GM18498 (cell line): ENCODE measurements at regions not wholly inside any gene's neighbourhood (a gene's known extent, or its start where the extent isn't known, plus 50 kb on each side); places are given as distances from the start of the nearest gene placed in this dataset.
"Not testable (repeated sequence)": the region's sequence is repeated elsewhere in the genome, so short reads cannot be mapped to it uniquely, and the experiment has no call there.

Source experiments
- ATAC-seq: cut with Tn5 transposase; IDR thresholded peaks from one replicate; pipeline ENCODE4 v1.9.1; 2021; ENCODE audit warnings: mild to moderate bottlenecking, moderate library complexity; ENCODE audit not compliant: unreplicated experiment

DNA sequence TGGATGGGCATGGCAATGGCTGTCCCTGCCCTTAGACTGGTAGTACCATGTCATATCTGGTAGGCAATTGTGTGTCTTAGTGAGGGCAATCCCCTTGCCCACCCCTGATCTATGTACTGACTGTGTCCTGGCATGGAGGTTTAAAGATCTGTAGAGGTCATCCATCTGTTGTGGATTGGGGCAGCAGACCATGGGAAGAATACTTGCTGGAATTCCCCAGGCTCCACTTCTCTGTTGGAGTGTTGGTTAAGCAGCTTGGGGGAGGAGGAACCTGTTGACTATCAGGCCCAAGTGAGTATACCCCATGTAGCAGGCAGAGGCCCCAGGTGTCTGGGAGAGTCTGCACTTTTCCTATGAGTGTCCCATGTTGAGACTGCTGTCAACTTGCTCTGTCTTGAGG is 246.7 kb upstream of the DIPK2B start:
- ATAC-seq, result no peak

DNA sequence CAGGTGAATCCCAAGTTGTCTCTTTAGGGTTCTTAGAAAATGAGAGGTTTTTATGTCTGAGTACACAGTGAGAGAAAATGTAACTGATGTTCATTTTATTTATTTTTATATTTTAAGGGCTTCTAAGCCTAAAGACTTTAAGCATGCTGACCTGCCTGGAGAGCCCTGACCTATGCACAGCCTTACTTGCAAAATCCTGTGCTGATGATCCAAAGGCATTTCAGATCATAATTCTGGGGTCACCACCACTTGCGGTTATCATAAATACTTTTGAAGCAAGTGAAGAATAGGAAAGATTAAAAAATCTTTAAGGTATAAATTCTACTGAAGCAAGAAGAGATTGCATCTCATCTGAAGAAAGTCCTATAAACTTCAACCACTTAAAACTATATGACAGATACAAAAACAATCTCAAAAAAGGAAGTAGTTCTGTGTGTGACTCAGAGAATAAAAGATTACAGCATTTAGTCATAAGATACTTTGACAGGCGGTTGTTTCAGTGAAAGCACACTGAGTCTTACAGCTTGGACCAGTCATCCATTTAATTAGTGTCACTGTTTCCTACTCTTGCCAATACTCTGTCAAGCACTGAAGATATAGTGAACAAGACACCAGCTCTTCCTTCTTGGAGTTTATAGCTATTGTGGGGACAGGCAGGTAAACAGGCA is 245.2 kb upstream of the DIPK2B start:
- no peak for ATAC-seq

DNA sequence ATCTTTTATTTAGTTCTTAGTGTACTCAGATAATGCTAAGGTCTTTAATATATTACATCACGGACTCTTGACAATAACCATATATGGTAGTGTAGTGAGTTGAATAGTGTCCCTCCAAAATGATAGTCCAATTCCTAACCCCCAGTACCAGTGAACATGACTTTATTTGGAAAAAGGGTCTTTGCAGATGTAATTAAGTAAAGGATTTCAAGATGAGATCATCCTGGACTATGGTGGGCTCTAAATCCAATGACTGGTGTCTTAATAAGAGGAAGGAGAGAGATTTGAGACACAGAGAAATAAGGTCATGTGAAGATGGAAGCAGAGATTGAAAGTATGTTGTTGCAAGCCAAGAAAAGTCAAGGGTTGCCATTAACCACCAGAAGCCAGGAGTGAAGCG is 236.5 kb upstream of the DIPK2B start:
- ATAC-seq, result no peak

DNA sequence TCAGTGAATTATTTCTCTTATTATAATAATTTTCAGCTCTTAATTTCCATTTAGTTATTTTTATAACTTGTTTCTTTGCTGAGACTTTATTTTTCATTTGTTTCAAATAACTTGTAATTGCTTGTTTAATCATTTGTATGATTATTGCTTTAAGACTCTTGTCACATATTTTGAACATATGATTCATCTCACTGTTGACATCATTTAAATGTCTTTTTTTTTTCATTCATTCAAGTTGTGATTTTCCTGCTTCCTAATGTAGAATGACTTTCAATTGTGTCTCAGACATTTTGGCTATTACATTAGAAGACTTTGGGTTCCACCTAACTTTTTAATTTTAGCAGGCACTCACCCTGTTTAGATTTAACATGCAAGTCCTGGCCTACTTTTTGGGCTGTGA is 234.8 kb upstream of the DIPK2B start:
- no peak for ATAC-seq

DNA sequence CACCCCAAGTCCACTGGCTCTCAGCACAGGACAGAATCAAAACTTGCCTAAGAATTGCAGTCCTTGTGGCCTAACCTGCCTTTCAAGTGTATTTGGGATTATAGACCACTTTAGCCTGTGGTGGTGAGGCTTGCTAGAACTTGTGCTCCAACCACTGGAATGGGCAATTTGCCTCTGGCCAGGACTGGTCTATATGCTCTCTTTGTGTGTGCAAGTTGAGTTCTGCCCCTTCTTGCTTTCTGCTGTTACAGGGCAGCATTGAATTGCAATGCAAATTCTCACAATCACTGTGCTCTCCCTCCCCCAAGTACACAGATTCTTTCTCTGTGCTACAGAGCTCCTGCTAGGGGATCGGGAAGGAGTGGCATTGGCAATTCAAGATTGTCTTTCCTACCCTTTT is 233.6 kb upstream of the DIPK2B start:
- ATAC-seq, result no peak

DNA sequence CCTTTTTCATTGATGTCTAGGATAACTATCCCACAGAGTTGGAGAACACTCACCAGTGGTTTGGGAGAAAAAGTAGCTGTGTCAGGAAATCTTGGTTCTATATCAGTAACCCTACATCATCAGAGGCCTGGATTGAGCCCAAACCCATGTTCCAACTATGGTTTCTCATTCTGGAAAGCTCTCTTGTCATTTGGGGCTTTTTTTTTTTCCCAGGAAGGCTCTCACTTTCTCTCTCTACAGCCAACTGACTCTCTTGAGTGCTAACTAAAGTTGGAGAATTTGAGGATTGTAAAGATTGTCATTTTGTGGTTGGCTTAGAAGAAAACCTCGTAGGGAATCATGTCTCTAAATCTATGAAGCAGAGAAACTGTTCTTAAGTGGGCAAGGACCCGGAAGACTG is 228.2 kb upstream of the DIPK2B start:
- no peak for ATAC-seq

DNA sequence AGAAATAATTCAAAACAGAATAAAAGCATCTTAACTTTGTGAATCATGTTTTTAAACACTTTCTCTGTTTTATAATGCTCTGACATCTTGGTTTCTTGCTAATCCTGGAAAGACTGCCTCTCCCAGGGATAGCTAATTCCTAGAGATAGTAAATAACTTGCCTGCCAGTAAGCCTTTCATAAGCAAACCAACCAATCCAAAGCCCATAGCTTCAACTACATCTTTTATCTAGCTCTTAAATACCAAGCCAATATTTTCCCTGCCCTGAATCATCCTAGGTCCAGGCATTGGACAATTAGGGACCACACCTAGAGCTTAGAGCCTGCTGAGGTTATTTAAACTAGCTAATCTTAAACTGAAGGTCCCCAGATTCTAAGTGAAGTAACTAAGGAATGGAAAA is 223.7 kb upstream of the DIPK2B start:
- ATAC-seq, result no peak

DNA sequence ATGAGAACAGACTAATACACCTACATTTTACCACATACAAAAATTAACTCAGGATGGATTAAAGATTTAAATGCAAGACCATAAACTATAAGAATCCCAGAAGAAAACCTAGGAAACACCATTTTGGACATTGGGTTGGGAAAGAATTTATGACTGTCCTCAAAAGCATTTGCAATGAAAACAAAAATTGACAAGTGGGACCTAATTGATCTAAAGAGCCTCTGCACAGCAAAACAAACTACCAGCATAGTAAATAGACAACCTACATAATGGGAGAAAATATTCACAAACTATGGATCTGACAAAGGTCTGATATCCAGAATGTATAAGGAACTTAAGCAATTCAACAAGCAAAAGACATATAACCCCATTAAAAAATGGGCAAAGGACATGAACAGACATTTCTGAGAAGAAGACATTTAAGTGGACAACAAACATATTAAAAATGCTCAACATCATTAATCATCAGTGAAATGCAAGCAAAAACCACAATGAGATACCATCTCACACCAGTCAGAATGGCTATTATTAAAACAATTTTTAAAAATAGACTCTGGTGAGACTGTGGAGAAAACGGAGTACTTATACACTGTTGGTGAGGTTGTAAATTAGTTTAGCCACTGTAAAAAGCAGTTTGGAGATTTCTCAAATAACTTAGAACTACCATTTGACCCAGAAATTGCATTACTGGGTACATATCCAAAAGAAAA is 221.7 kb upstream of the DIPK2B start:
- no peak for ATAC-seq

DNA sequence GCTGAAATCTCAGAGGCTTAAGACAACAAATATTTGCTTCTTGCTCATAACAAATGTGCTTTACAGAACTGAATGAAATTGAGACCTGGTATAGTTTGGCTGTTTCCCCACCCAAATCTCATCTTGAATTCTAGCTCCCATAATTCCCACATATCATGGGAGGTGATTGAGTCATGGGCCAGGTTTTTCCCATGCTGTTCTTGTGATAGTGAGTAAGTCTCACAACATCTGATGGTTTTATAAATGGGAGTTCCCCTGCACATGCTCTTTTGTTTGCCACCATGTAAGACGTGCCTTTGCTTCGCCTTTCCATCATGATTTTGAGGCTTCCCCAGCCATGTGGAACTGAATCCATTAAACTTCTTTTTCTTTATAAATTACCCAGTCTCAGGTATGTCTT is 221.1 kb upstream of the DIPK2B start:
- ATAC-seq, result no peak

DNA sequence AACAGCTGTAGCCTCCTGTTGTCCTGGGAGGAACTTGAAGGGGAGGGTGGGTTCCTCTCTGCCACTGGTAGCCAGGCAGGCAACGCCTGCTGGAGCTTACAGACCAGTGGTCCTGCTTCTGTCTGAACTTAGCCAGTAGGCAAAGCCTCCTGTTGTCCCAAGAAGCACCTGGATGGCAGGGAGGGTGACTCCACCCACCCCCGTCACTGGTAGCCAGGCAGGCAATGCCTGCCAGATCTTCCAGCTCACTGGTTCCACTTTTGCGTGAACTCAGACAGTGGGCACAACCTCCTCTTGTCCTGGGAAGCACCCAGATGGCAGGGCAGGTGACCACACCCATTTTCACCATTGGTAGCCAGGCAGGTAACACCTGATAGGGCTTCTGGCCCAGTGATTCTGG is 203.5 kb upstream of the DIPK2B start:
- no peak for ATAC-seq

DNA sequence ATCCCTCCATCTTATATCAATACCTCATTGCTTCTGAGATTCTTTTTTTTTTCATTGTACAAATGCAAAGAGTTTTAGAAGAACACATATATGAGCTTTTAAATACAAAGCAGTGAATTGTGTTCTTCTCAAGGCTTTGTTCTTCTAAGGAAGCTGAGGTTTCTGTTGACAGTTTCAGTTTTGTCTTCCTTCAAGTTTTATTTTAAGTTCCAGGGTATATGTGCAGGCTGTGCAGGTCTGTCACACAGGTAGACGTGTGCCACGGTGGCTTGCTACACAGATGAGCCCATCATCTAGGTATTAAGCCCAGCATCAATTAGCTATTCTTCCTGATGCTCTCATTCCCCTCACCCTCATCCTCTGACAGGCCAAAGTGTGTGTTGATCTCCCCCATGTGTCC is 201.2 kb upstream of the DIPK2B start:
- no peak for ATAC-seq

DNA sequence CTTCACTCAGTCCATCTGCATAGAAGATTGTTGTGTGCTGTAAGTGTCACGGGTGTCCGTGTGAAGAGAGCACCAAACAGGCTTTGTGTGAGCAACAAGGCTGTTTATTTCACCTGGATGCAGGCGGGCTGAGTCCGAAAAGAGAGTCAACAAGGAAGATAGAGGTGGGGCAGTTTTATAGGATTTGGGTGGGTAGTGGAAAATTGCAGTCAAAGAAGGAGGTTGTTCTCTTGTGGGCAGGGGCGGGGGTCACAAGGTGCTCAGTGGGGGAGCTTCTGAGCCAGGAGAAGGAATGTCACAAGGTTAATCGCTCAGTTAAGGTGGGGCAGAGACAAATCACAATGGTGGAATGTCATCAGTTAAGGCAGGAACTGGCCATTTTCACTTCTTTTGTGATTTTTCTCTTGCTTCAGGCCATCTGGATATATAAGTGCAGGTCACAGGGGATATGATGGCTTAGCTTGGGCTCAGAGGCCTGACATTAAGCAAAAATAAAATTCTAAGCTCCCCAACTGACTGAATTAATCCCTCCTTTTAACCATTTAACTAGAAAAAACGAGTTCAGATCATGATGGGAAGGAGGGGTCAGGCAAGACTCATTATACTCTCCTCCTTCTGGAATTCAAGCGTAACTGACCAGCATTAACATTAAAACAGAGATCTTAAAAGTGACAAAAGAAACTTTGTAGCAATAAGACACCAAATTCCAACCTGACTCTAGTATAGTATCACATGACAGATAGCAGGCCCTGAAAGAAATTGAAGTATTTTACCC is 200.5 kb upstream of the DIPK2B start:
- not testable (repeated sequence) for ATAC-seq

DNA sequence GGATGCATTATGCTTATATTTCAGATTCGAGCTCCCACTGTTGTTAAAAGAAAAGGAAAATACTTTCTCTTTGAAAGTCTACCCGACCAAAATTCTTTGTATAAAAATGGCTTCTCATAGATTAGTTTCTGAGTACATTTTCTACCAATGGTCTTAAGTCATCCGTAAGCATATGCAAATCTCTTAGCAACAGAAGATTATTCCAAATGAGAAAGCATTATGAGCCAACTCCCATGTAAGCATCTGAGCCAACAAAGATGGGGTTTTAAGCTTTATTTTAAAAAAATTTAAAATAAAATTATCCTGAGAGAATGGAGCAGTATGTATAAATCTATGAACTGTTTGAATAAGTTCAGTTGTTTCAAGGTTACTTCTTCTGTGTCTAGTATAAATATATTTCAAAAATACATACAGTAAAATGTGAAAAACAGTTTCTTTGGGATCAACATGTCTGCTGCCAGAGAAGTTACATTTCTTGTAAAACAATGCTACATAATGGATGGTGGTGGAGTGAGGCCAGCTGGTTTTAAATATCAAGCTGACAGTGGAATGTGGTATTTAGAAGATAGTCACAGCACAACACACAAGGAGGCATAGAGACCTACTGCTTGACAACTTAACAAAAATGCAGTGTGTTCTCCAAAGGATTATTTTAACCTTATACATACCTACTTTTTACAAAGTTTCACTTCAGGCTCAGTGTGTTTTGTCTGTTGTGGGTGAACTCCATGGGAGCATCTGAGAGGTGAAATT is 199.5 kb upstream of the DIPK2B start:
- ATAC-seq, result no peak

DNA sequence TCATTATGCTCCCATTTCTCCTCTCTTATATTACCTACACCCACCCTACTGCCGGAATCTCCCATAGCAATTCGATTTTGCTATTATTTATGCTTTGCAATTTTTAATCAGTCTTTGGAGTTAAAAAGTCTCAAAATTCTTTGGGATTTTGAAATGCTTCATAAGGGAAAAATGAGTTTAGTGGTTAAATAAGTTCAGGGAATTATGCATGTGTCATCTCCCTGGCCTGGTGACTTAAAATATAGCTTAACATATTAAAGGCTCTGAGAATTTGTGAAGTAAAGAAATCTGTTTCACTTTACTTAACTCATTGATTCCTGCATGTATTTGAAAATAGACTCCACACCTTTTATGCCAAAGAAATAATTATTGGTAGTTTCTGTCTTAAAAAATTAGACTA is 185.1 kb upstream of the DIPK2B start:
- ATAC-seq, result no peak

DNA sequence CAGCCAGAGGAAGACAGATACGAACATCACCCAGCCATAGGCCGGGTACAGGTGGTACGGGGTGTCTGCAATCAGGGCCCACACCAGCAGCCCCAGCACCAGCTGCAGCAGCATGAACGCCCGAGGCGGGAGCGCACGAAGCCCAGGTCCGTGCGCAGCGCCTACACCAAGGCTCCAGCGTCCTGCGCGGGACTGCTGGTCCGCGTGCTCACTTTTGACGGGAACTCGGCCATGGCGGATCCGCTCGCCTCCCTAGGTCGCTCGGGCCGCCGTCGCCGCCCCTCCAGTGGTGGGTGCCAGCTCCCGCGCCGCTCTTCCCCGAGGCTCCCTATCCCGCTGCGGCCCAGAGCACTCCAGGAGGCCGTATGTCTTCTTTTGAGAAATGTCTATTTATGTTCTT is 181.2 kb upstream of the DIPK2B start:
- ATAC-seq, result no peak

DNA sequence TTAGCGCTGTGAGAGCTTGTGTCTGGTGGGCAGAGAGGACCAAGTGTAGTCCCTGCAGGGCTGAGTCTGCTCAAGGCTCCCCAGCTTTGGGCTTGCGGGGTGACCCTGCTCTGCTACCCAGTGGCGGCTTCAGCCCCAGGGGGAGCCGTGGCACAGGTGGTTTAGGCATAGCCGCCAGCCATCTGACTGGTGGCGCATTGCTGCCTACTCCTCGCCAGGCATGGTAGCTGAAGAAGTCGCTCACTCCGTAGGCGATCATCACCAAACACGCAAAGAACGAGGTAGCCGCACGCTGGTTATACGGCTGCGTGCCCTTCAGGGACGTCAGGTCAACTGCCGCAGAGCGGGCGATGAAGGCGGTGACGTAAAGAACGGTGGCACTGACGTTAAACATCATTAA is 180.7 kb upstream of the DIPK2B start:
- no peak for ATAC-seq

DNA sequence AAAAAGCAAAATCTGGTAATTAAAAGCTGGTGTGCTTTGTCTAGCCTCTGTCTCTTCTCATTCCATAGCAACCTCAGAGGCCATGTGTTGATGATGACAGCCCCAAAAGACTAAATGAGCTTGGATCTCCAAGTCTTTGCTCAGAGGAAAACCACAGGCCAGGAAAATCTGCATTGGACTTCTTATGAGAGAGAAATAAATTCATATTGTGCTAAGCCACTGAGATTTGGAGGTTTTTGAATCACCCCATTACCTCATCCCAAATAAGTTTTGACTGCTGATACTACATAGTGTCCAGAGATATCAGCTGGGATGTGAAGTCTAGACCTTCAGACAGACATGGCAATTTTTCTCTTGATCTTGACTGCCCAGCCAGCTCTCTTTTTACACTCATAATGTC is 178.6 kb upstream of the DIPK2B start:
- no peak for ATAC-seq

DNA sequence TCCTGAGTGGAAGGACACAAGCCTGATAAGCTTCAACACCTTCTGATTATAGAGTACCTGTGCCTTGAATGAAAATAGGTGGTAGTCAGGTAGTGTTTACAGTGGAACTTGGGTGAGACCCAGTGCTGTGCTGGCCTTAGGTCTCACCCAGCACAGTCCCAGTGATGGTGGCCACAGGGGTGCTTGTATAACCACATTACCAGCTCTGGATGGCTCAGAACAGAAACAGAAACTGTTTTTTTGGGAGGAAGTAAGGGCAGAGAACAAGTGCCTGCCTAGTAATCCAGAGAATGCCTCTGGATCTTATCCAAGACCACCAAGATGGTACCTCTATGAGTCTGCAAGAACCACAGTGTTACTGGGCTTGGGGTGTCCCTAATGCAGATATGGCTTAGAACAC is 171.5 kb upstream of the DIPK2B start:
- no peak for ATAC-seq

DNA sequence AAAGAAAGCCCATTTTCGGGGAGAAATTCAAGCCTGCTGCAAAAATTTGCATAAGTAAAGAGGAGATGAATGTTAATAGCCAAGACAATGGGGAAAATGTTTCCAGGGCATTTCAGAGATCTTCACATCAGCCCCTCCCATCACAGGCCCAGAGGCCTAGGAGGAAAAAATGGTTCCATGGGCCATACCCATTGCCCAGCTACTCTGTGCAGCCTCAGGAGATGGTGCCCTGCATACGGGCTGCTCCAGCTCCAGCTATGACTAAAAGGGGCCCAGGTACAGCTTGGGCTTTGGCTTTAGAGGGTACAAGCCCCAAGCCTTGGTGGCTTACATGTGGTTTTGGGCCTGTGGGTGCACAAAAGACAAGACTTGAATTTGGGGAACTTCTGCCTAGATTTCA is 168.0 kb upstream of the DIPK2B start:
- ATAC-seq, result no peak

DNA sequence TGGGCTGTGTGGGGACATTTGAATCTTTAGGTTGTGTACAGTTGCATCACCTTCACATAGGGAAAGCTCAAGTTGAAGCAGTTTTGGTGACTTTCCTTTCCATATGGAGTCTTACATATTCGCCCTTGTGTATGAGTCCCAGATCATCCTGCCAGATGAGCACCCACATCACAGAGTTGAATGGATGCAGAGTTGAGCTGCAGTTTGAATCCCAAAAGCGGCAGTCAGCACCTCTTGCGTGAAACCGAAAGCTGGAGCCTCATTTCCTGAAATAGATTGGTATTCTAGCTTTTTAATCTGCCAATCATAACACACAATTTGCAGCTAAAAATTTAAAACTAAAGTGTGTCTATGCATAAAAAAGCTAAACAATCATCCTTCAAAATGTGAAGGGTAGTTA is 162.9 kb upstream of the DIPK2B start:
- ATAC-seq, result no peak

DNA sequence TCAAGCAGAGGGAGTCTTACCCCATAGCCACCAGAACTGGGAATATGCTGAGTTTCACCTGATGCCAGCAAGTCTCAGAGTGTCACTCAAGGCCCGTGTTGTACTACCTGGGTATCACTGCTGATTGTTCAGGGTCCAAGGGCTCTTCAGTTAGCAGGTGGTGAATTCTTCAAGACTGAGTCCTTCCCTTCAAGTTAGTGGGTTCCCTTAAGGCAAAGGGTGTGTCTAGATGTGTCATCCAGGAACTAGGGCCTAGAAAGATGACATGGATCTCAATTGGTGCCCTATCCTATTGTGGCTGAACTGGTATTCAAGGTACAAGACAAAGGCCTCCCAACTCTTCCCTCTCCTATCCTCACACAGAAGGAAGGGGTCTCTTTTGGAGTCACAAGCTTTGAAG is 159.9 kb upstream of the DIPK2B start:
- ATAC-seq, result no peak
